ENCODE measurements at regions not wholly inside any gene's neighbourhood (a gene's known extent, or its start where the extent isn't known, plus 50 kb on each side); places are given as distances from the start of the nearest gene placed in this dataset.

GRCh38 chr14:51473808-51474565, 177.7 kb upstream of the FRMD6 start:
- DNase-seq (ENCODE audit: low read depth): no peak

- DNase-seq (ENCODE audit: low read depth): no peak
Observed at GRCh38 chr14:51474854-51475253, 176.9 kb upstream of the FRMD6 start.

- DNase-seq (ENCODE audit: low read depth): no peak
Observed at GRCh38 chr14:51478175-51478621, 173.5 kb upstream of the FRMD6 start.

- no peak for DNase-seq (ENCODE audit: low read depth)
Observed at GRCh38 chr14:51479584-51480325, 172.0 kb upstream of the FRMD6 start.

- DNase-seq (ENCODE audit: low read depth): no peak
Observed at GRCh38 chr14:51481643-51482042, 170.1 kb upstream of the FRMD6 start.

- DNase-seq (ENCODE audit: low read depth): no peak
Observed at GRCh38 chr14:51482102-51482501, 169.6 kb upstream of the FRMD6 start.

- DNase-seq (ENCODE audit: low read depth): no peak
Observed at GRCh38 chr14:51484485-51484884, 167.2 kb upstream of the FRMD6 start.

- DNase-seq (ENCODE audit: low read depth): no peak
Observed at GRCh38 chr14:51485733-51486132, 166.0 kb upstream of the FRMD6 start.

- DNase-seq (ENCODE audit: low read depth): no peak
Observed at GRCh38 chr14:51487848-51488247, 163.9 kb upstream of the FRMD6 start.

GRCh38 chr14:51488569-51489220, 163.0 kb upstream of the FRMD6 start:
- no peak for DNase-seq (ENCODE audit: low read depth)

- DNase-seq (ENCODE audit: low read depth): no peak
Observed at GRCh38 chr14:51490205-51490604, 161.5 kb upstream of the FRMD6 start.

GRCh38 chr14:51491036-51491545, 160.6 kb upstream of the FRMD6 start:
- DNase-seq (ENCODE audit: low read depth): no peak

- no peak for DNase-seq (ENCODE audit: low read depth)
Observed at GRCh38 chr14:51491776-51492175, 159.9 kb upstream of the FRMD6 start.

GRCh38 chr14:51495319-51495718, 156.4 kb upstream of the FRMD6 start:
- no peak for DNase-seq (ENCODE audit: low read depth)

GRCh38 chr14:51498411-51499227, 153.1 kb upstream of the FRMD6 start:
- DNase-seq (ENCODE audit: low read depth): no peak

GRCh38 chr14:51500776-51501175, 150.9 kb upstream of the FRMD6 start:
- DNase-seq (ENCODE audit: low read depth): no peak

GRCh38 chr14:51501746-51502145, 150.0 kb upstream of the FRMD6 start:
- DNase-seq (ENCODE audit: low read depth): no peak

GRCh38 chr14:51504669-51505068, 147.0 kb upstream of the FRMD6 start:
- no peak for DNase-seq (ENCODE audit: low read depth)

- DNase-seq (ENCODE audit: low read depth): no peak
Observed at GRCh38 chr14:51507511-51507905, 144.2 kb upstream of the FRMD6 start.

- no peak for DNase-seq (ENCODE audit: low read depth)
Observed at GRCh38 chr14:51507906-51508511, 143.7 kb upstream of the FRMD6 start.

- no peak for DNase-seq (ENCODE audit: low read depth)
Observed at GRCh38 chr14:51511265-51511664, 140.4 kb upstream of the FRMD6 start.

Measured in T-helper 22 cell (primary cell).